K562 (cell line): ENCODE measurements at regions not wholly inside any gene's neighbourhood (a gene's known extent, or its start where the extent isn't known, plus 50 kb on each side); places are given as distances from the start of the nearest gene placed in this dataset.

Experiments used
- ATAC-seq: fragments of 200-7000 bp; cut with Tn5 transposase; 3 replicates; pipeline ENCODE4 v1.9.1; 2020; ENCODE audit warnings: moderate library complexity
- BruUV-seq: library from RNA; stranded (reverse); fragments of 400-500 nt; replicated peaks from 2 replicates; lab custom pipeline; 2021; lab: Mats Ljungman, UMichigan
- CTCF ChIA-PET: fragments of 300-600 bp; formaldehyde crosslinking; extraction: SDS; loops from one replicate; lab custom pipeline; 2021; ENCODE audit warnings: low intra/inter-chr PET ratio; lab: Yijun Ruan, JAX
- POLR2A ChIA-PET: fragments of 300-600, 350-650 bp; sonication (Branson Sonifier 250); formaldehyde crosslinking; extraction: SDS; loops from one replicate; lab custom pipeline; 2021; ENCODE audit warnings: antibody characterized with exemption, inconsistent platforms; lab: Yijun Ruan, JAX
- DNase-seq, 4 experiments: peaks; one replicate each; pipeline versions ENCODE4 v3.0.0 to v3.0.0-alpha.2; 2011 to 2018; ENCODE audit warnings: low spot score in 3 of 4, mixed read lengths in 3 of 4; ENCODE audit errors: extremely low read depth in 1 of 4
- FAIRE-seq: peaks from 2 replicates; lab custom pipeline; 2011; peaks lifted over from hg19 to GRCh38; lab: Jason Lieb, UNC
- H2AFZ ChIP-seq: 2 replicates; pipeline ENCODE4 v1.6.0; 2011; ENCODE audit warnings: low read depth, low read length, control low read depth, inconsistent platforms
- H3K27ac ChIP-seq: fragments of 200-600 bp; 3 replicates; pipeline ENCODE4 v1.8.0; 2011; ENCODE audit warnings: low read depth, mild to moderate bottlenecking, control low read depth, inconsistent platforms, low read length, moderate library complexity, mixed read lengths; ENCODE audit errors: extremely low read depth
- H3K27me3 ChIP-seq, 2 experiments: fragments of 300-600 bp in 1 of 2; 2 replicates in 1 of 2; 3 replicates in 1 of 2; pipeline versions ENCODE4 v1.6.0 to v1.8.0; 2011; ENCODE audit warnings: inconsistent platforms in 2 of 2, low read length in 2 of 2, mild to moderate bottlenecking in 1 of 2, mixed read lengths in 1 of 2, moderate library complexity in 1 of 2; ENCODE audit not compliant: control insufficient read depth in 2 of 2, insufficient read depth in 2 of 2
- H3K36me3 ChIP-seq: fragments of 300-600 bp; 3 replicates; pipeline ENCODE4 v1.8.0; 2011; ENCODE audit warnings: mild to moderate bottlenecking, low read length, inconsistent platforms; ENCODE audit not compliant: control insufficient read depth, insufficient read depth
- H3K4me1 ChIP-seq, 2 experiments: fragments of 200-600 bp in 1 of 2; replicated peaks in 1 of 2; 2 replicates in 1 of 2; 3 replicates in 1 of 2; pipeline versions ENCODE4 v1.5.1 to v1.8.0; 2011; ENCODE audit warnings: inconsistent platforms in 2 of 2, low read length in 2 of 2, mild to moderate bottlenecking in 1 of 2, mixed read lengths in 1 of 2, moderate library complexity in 1 of 2; ENCODE audit not compliant: control insufficient read depth in 2 of 2, insufficient read depth in 2 of 2
- H3K4me2 ChIP-seq: 2 replicates; pipeline ENCODE4 v1.6.1; 2011; ENCODE audit warnings: low read length, control low read depth, inconsistent platforms, mixed read lengths; ENCODE audit not compliant: insufficient read depth
- H3K4me3 ChIP-seq: fragments of 200-600 bp; sonication (generic), shearing (Covaris generic); 2 replicates; pipeline ENCODE4 v1.5.1; 2016; ENCODE audit warnings: control low read depth, inconsistent platforms
- H3K79me2 ChIP-seq: fragments of 200-600 bp; 3 replicates; pipeline ENCODE4 v1.8.0; 2011; ENCODE audit warnings: low read length, inconsistent platforms; ENCODE audit not compliant: control insufficient read depth, insufficient read depth
- H3K9ac ChIP-seq, 2 experiments: 2 replicates each; pipeline versions ENCODE4 v1.6.0 to v1.6.1; 2011; ENCODE audit warnings: low read depth in 2 of 2, low read length in 2 of 2, control low read depth in 1 of 2, inconsistent platforms in 1 of 2, mild to moderate bottlenecking in 1 of 2, mixed read lengths in 1 of 2; ENCODE audit not compliant: insufficient read depth in 1 of 2
- H3K9me1 ChIP-seq: one replicate; pipeline ENCODE4 v1.6.0; 2011; ENCODE audit warnings: inconsistent platforms, mild to moderate bottlenecking, low read length, moderate library complexity; ENCODE audit not compliant: control insufficient read depth, insufficient read depth
- H3K9me3 ChIP-seq: replicated peaks from 2 replicates; pipeline ENCODE4 v1.5.1; 2011; ENCODE audit warnings: low read depth, low read length, inconsistent platforms; ENCODE audit not compliant: control insufficient read depth, insufficient read depth
- H4K20me1 ChIP-seq: replicated peaks from 2 replicates; pipeline ENCODE4 v1.6.1; 2011; ENCODE audit warnings: low read length, inconsistent platforms, mixed read lengths; ENCODE audit not compliant: control insufficient read depth, insufficient read depth
- DNMT1 ChIP-seq: fragments of 450-650 bp; IDR thresholded peaks from 2 replicates; pipeline ENCODE4 v1.6.1; 2016; ENCODE audit warnings: antibody characterized with exemption, mild to moderate bottlenecking
- EP400 ChIP-seq: fragments of 450-650 bp; IDR thresholded peaks from 2 replicates; pipeline ENCODE4 v1.6.1; 2017; ENCODE audit warnings: antibody characterized with exemption, mild to moderate bottlenecking, moderate library complexity
- PRDM10 ChIP-seq: fragments of 450-650 bp; IDR thresholded peaks from 2 replicates; pipeline ENCODE4 v1.6.1; 2018; ENCODE audit not compliant: partially characterized antibody
- SAFB ChIP-seq: fragments of 200-400 bp; formaldehyde crosslinking; IDR thresholded peaks from 2 replicates; pipeline ENCODE4 v1.6.1; 2017; ENCODE audit warnings: low read depth, low read length, borderline replicate concordance
- SOX6 ChIP-seq: fragments of 450-650 bp; IDR thresholded peaks from 2 replicates; pipeline ENCODE4 v1.6.1; 2014; ENCODE audit warnings: mild to moderate bottlenecking
- ZNF644 ChIP-seq: fragments of 200-800 bp; sonication (Bioruptor generic); IDR thresholded peaks from 2 replicates; pipeline ENCODE4 v1.6.1; 2016; ENCODE audit warnings: low read depth, missing genetic modification characterization, missing compliant biosample characterization
- WGBS: fragments of 100-300 bp; shearing (Covaris generic); methylation state at CpG from one replicate; pipeline ENCODE4 v1.1.6; 2016; ENCODE audit warnings: low coverage, mixed read lengths; ENCODE audit not compliant: insufficient coverage; ENCODE audit errors: missing lambda C conversion rate; 5-methylcytosine and 5-hydroxymethylcytosine counted together
- in situ Hi-C: fragments of 300-500 bp; cut with MboI; formaldehyde crosslinking; loops from 4 replicates; pipeline ENCODE4 v1.15.0; 2018; ENCODE audit warnings: inconsistent platforms, mixed read lengths
- intact Hi-C: fragments of 100-400 bp; cut with micrococcal nuclease; formaldehyde crosslinking; loops from 2 replicates; pipeline ENCODE4 v1.14.2; 2022

- H3K27ac ChIP-seq = no peak overlapping the region
- in situ Hi-C loops = no loop called here
- TF ChIP-seq DNMT1 (no peak), ZNF644 (tag) (no peak)
- TF ChIP-seq, all 486 proteins: peak for 0
- Histone ChIP-seq H3K79me2 (no peaks in the 10 kb centered on the region), H3K4me2 (no peak overlapping the region), H4K20me1 (no peaks in the 10 kb centered on the region), H3K9me1 (no peaks in the 10 kb centered on the region), H3K27me3 (peaks cover 0 to 5% of the 10 kb centered on the region in 2 experiments; a peak in 3 of 5 replicates), H3K36me3 (no peaks in the 10 kb centered on the region), H3K4me1 (peaks cover 0 to 7% of the 10 kb centered on the region in 2 experiments; a peak in 1 of 5 replicates), H3K4me3 (no peak overlapping the region), H3K9me3 (no peaks in the 10 kb centered on the region), H2AFZ (no peak overlapping the region), H3K9ac (no peak overlapping the region)
- ChIA-PET POLR2A (interaction anchor here (0.7 kb wide), 1 partner anchor 132 kb away, joined by 3 read pairs; no protein-coding TSS in a partner anchor), CTCF (no interaction called here)
- intact Hi-C loops = no loop called here
- DNase-seq (no peak), FAIRE-seq (no peak), ATAC-seq (no peak)
- WGBS = 48% methylated on average over 6 of the region's 6 CpGs
- BruUV-seq = no TSS peak
Measured at GRCh38 chr10:21260066-21260465, 265.4 kb downstream of the SKIDA1 start.

GRCh38 chr10:21257919-21258318 lies 267.6 kb downstream of the SKIDA1 start:
- BruUV-seq = no TSS peak
- Histone ChIP-seq H3K9me1 (no peaks in the 10 kb centered on the region), H3K4me3 (no peak overlapping the region), H3K9me3 (no peaks in the 10 kb centered on the region), H4K20me1 (no peaks in the 10 kb centered on the region), H3K9ac (no peak overlapping the region), H3K4me1 (0 out of 5 replicates have a peak, but pooled peaks cover 0 to 2% of the 10 kb centered on the region in 2 experiments), H3K4me2 (no peak overlapping the region), H3K27me3 (peaks cover 0 to 11% of the 10 kb centered on the region in 2 experiments; a peak in 4 of 5 replicates), H3K27ac (no peak overlapping the region), H3K79me2 (no peaks in the 10 kb centered on the region), H2AFZ (no peak overlapping the region), H3K36me3 (no peaks in the 10 kb centered on the region)
- ChIA-PET CTCF (no interaction called here), POLR2A (no interaction called here)
- peak; percentile 44 for TF ChIP-seq PRDM10
- TF ChIP-seq SOX6 = peak; percentile 30; the same call in 1 of the 2 replicates
- TF ChIP-seq EP400 = no peak
- no peak for TF ChIP-seq SAFB
- DNase-seq = no peak
- ATAC-seq = no peak
- intact Hi-C loops = no loop called here
- in situ Hi-C loops = no loop called here
- 30% methylated on average over 2 of the region's 2 CpGs for WGBS
- no peak for FAIRE-seq
